SIG-M5 treated with dmso at 0.1 percent for 504 hours (cell line): ENCODE measurements at regions not wholly inside any gene's neighbourhood (a gene's known extent, or its start where the extent isn't known, plus 50 kb on each side); places are given as distances from the start of the nearest gene placed in this dataset.

Experiments
- DNase-seq: peaks from one replicate; lab custom pipeline; 2025; ENCODE audit not compliant: unreplicated experiment; lab: John Stamatoyannopoulos, UW

DNA sequence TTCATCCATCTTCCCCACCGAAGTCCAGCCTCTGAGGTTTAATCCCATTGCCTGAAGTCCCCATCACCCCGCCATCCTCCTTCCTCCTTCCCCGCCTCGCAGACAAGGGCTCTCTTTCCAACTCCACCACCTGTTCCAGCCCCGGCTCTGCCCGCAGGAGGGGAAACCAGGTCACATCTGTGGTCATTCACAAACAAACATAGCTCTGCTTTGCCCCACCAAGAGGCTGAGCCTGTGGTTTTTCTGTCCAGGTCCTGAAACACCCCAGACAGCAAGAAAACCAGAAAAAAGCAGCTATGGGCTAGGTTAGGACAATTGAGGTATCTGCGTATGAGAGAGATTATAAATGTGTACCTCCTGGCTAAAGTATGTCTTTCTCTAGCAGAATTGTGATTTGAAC lies 144.7 kb downstream of the GLI2 start:
- no peak for DNase-seq

GRCh38 chr2:120881981-120882788 lies 146.5 kb downstream of the GLI2 start:
- DNase-seq = no peak

- DNase-seq = no peak
Observed at GRCh38 chr2:120883607-120884440, 148.2 kb downstream of the GLI2 start.

- DNase-seq = no peak
Observed at GRCh38 chr2:120884472-120885290, 149.0 kb downstream of the GLI2 start.

GRCh38 chr2:120885321-120885720 lies 149.7 kb downstream of the GLI2 start:
- DNase-seq = no peak

GRCh38 chr2:120885749-120886148 lies 150.1 kb downstream of the GLI2 start:
- no peak for DNase-seq

- DNase-seq = no peak
Observed at GRCh38 chr2:120886534-120887319, 151.1 kb downstream of the GLI2 start.

GRCh38 chr2:120887320-120887697 lies 151.6 kb downstream of the GLI2 start:
- DNase-seq = no peak

DNA sequence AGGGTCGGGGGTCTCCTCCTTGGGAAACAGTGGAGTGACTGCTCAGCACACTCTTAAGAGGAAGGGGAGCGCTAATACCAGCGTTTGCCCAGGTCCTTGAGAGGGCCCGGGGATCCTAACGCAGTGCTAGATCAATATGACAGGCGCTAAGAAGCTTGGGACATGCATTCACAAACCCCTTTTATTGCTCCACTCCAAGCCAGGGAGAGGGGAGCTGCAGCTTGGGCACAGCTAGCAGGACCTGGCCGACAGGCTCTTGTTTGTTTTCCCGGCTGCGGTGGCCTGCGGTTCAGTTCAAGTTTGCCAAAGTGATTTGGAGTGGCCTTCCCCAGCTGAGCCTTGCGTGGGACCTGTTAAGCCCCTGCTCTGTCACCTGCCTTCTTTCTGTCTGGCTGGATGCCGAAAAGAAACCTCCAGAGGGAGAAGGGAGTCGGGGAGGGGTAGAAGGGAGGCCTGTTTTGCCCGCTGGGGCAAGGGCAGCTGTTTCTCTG lies 152.1 kb downstream of the GLI2 start:
- DNase-seq = no peak

DNA sequence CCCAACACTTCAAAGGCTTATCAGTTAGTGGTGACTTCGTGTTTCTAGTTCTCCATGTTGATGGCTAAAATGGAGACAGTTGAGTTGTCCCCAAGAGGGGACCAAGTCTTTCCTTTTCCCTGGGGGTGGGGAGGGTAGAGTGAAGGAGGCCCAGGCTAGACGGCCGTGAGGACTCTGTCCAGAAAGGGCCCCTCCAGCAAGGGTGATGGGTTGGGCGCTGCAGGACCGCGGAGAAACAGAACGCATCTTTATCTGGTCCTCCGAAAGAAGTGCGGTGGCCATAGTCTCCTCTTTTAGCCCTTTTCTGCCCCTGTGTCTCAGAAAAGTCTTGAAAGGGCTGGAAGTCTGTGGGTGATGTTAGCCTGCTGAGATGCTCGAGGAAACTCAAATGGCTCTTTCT lies 153.2 kb downstream of the GLI2 start:
- DNase-seq = no peak

DNA sequence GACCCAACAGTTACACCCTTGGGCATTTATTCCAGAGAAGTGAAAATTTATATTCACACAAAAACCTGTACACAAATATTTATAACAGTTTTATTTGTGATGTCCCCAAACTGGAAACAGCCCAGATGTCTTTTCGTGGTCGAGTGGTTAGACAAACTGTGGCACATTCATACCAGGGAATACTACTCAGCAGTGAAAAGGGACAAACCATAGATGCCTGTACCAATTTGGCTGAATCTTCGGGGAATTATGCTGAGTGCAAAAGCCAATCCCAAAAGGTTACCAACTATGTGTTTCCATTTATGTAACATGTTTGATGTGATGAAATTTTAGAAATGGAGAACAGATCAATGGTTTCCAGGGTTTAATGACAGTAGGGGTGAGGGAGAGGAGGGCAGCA lies 154.3 kb downstream of the GLI2 start:
- DNase-seq = no peak

- no peak for DNase-seq
Observed at GRCh38 chr2:120890566-120891360, 155.1 kb downstream of the GLI2 start.

DNA sequence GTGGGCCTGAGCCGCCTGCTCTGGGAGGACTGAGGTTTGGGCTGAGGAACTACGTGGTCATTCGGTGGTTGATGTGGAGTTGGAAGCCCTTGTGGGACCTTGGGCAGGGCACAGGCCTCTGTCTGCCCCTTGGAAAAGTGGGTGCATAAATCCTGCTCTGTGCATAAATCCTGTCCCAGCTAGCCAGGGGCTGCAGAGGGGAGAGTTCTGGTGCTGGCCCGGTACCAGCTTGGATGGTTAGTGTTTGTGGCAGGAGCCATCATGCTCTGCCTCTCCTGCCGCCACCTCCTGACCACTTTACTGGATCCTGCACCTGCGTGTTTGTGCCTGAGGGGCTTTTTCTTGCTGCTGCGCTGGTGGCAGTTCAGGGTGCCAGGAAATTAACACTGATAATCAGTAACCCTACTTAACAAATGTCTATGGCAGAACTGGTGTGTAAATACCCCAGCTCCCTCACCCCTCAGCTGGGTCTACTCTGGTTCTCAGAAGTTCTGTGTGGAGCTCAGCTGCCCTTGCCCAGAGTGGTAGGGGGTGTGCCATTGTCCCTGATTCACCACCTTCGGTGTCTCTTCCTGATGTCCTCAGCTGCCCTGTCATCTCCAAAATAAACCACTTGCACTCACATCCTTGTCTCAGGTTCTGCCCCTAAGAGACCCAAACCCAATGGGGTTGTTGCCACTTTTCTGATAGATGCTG lies 156.8 kb downstream of the GLI2 start:
- DNase-seq = no peak

DNA sequence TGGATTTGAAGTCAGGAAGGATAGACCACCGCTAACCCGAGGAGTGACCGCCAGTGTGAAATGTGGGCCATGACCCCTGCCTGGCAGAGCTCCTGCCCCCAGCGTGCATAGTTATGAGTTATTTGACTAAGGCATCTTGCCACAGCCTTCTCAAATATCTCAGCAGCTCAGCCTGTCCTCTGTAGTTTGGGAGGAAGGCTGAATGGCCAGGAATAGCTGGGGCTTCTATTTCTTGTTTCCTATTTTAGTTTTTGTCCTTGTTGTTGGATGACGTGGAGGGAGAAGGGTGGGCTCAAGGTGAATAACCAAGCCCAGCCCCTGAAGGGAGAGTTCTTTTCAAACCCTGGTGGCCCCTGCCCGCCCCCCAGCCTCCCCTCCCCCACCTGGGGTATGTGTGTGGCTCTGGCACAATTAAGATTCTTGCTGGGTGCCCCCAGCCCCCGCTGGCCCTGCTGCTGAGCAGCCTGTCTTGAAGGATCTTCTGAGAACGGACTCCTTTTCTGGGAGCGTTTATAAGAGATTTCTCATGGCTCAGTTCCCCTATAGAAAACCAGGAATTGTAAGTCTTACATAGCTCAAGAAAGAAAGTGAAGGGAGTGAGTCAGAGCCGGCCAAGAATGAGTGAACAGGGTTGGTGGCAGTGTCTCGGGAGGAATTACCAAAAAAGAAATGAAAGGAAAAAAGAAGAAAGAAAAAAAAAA lies 157.4 kb downstream of the GLI2 start:
- no peak for DNase-seq

- DNase-seq = no peak
Observed at GRCh38 chr2:120893811-120894584, 158.3 kb downstream of the GLI2 start.

DNA sequence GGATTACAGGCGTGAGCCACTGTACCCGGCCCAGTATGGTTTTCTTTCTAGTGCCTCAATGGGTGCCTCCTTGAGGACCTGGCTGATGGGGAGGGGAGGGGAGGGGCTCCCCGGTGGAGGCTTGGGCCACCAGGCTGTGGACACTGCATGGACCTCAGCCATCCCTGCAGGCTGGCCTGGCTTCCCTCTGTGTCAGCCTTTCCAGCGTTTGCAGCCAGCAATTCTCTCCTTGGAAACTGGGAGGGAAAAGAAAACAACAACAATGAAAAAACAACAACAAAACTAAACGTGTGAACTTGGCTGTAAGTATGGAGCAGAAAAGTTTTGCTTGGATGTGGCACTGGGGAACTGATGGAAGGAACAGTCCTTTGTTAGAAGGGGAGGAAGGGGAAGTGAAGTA lies 159.3 kb downstream of the GLI2 start:
- DNase-seq = no peak

DNA sequence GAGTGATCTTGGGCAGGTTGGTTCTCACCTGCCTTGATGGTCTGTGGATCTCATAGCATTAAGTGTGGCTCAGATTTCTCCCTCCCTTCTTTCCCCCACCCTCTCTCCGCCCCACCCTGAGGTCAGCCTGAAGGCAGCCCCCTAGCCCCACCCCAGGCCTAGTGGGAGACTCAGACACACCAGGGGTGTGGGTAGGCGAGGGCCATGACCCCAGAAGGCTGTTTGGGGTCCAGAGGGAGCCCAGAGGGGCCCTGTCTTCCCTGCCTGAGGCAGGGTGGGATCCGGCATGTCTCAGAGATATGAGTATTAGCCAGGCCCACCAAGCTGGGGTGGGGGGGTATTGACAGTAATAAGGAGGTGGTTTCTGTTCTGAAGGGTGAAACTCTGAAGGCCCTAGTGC lies 160.5 kb downstream of the GLI2 start:
- no peak for DNase-seq

- DNase-seq = no peak
Observed at GRCh38 chr2:120896901-120897300, 161.2 kb downstream of the GLI2 start.
